IMR-90 (cell line): ENCODE measurements at regions not wholly inside any gene's neighbourhood (a gene's known extent, or its start where the extent isn't known, plus 50 kb on each side); places are given as distances from the start of the nearest gene placed in this dataset.

Source experiments
- ATAC-seq: fragments of 200-7000 bp; cut with Tn5 transposase; 2 replicates; pipeline ENCODE4 v1.9.1; 2020; ENCODE audit warnings: low read depth, mild to moderate bottlenecking, moderate library complexity
- BruUV-seq: library from RNA; stranded (reverse); fragments of 400-500 nt; replicated peaks from 2 replicates; lab custom pipeline; 2021; lab: Mats Ljungman, UMichigan
- CTCF ChIA-PET: fragments of 300-600 bp; formaldehyde crosslinking; extraction: SDS; loops from one replicate; lab custom pipeline; 2021; ENCODE audit warnings: antibody characterized with exemption; lab: Yijun Ruan, JAX
- POLR2A ChIA-PET: fragments of 300-600 bp; sonication (Branson Sonifier 250); formaldehyde crosslinking; loops from one replicate; lab custom pipeline; 2022; ENCODE audit warnings: antibody characterized with exemption; ENCODE audit not compliant: unreplicated experiment; lab: Charles Lee
- DNase-seq: peaks from one replicate; pipeline ENCODE4 v3.0.0; 2013
- H2AFZ ChIP-seq: replicated peaks from 2 replicates; pipeline ENCODE3; 2013; ENCODE audit warnings: low read length, mild to moderate bottlenecking; ENCODE audit not compliant: poor library complexity
- H2AK5ac ChIP-seq: 2 replicates; pipeline ENCODE4 v1.6.1; 2013; ENCODE audit warnings: low read depth, low read length, inconsistent platforms
- H2AK9ac ChIP-seq: replicated peaks from 2 replicates; pipeline ENCODE3; 2013; ENCODE audit warnings: mild to moderate bottlenecking, low read depth, low read length, moderate library complexity; ENCODE audit not compliant: poor library complexity
- H2BK120ac ChIP-seq: 2 replicates; pipeline ENCODE4 v1.6.1; 2013; ENCODE audit warnings: low read depth, low read length, inconsistent platforms
- H2BK15ac ChIP-seq: 3 replicates; pipeline ENCODE4 v1.6.1; 2013; ENCODE audit warnings: low read depth, low read length, inconsistent platforms
- H2BK20ac ChIP-seq: 2 replicates; pipeline ENCODE4 v1.6.1; 2013; ENCODE audit warnings: low read depth, mild to moderate bottlenecking, inconsistent platforms, low read length, moderate library complexity
- H2BK5ac ChIP-seq: 2 replicates; pipeline ENCODE4 v1.6.1; 2013; ENCODE audit warnings: mild to moderate bottlenecking, low read depth, low read length, inconsistent platforms; ENCODE audit not compliant: poor library complexity, severe bottlenecking
- H3K14ac ChIP-seq: replicated peaks from 2 replicates; pipeline ENCODE4 v1.6.1; 2013; ENCODE audit warnings: low read depth, low read length, inconsistent platforms
- H3K18ac ChIP-seq: 2 replicates; pipeline ENCODE4 v1.6.1; 2013; ENCODE audit warnings: low read depth, low read length, control low read depth
- H3K23ac ChIP-seq: 2 replicates; pipeline ENCODE4 v1.6.1; 2013; ENCODE audit warnings: low read depth, low read length, inconsistent platforms
- H3K27ac ChIP-seq: 2 replicates; pipeline ENCODE4 v1.5.1; 2013; ENCODE audit warnings: mild to moderate bottlenecking, control low read depth, low read length; ENCODE audit not compliant: insufficient read depth
- H3K27me3 ChIP-seq: 2 replicates; pipeline ENCODE4 v1.6.1; 2013; ENCODE audit warnings: low read length; ENCODE audit not compliant: control insufficient read depth, insufficient read depth
- H3K36me3 ChIP-seq: 2 replicates; pipeline ENCODE4 v1.6.1; 2013; ENCODE audit warnings: low read length, mixed read lengths; ENCODE audit not compliant: control insufficient read depth, insufficient read depth
- H3K4ac ChIP-seq: 2 replicates; pipeline ENCODE4 v1.6.1; 2013; ENCODE audit warnings: low read depth, low read length, inconsistent platforms
- H3K4me1 ChIP-seq: 2 replicates; pipeline ENCODE4 v1.6.1; 2013; ENCODE audit warnings: low read length, mixed read lengths; ENCODE audit not compliant: control insufficient read depth, insufficient read depth
- H3K4me2 ChIP-seq: 2 replicates; pipeline ENCODE4 v1.6.1; 2013; ENCODE audit warnings: low read depth, mild to moderate bottlenecking, control low read depth, low read length, moderate library complexity
- H3K4me3 ChIP-seq: 2 replicates; pipeline ENCODE4 v1.5.1; 2013; ENCODE audit warnings: low read depth, mild to moderate bottlenecking, control low read depth, low read length, moderate library complexity; ENCODE audit not compliant: insufficient read depth
- H3K56ac ChIP-seq: 2 replicates; pipeline ENCODE4 v1.6.1; 2013; ENCODE audit warnings: low read length, inconsistent platforms; ENCODE audit not compliant: insufficient read depth; ENCODE audit errors: extremely low read depth
- H3K79me1 ChIP-seq, 2 experiments: 2 replicates each; pipeline ENCODE4 v1.6.1; 2013; ENCODE audit warnings: low read length in 2 of 2, inconsistent platforms in 1 of 2, low read depth in 1 of 2
- H3K9ac ChIP-seq: 2 replicates; pipeline ENCODE4 v1.6.1; 2013; ENCODE audit warnings: low read depth, low read length, control low read depth
- H3K9me1 ChIP-seq: 2 replicates; pipeline ENCODE4 v1.6.1; 2013; ENCODE audit warnings: low read length, inconsistent platforms; ENCODE audit not compliant: insufficient read depth
- H3K9me3 ChIP-seq: 2 replicates; pipeline ENCODE4 v1.6.1; 2013; ENCODE audit warnings: low read length; ENCODE audit not compliant: control insufficient read depth, insufficient read depth
- H4K20me1 ChIP-seq: 2 replicates; pipeline ENCODE4 v1.6.1; 2013; ENCODE audit warnings: low read length, inconsistent platforms; ENCODE audit not compliant: insufficient read depth
- H4K5ac ChIP-seq: 2 replicates; pipeline ENCODE4 v1.6.1; 2013; ENCODE audit warnings: mild to moderate bottlenecking, low read depth, low read length, control low read depth
- H4K8ac ChIP-seq, 2 experiments: 2 replicates each; pipeline ENCODE4 v1.6.1; 2013; ENCODE audit warnings: low read depth in 2 of 2, low read length in 2 of 2, control low read depth in 1 of 2, inconsistent platforms in 1 of 2
- H4K91ac ChIP-seq: 2 replicates; pipeline ENCODE4 v1.6.1; 2013; ENCODE audit warnings: low read depth, low read length, inconsistent platforms; ENCODE audit not compliant: insufficient read depth
- CHD1 ChIP-seq: IDR thresholded peaks from 2 replicates; pipeline ENCODE4 v1.6.1; 2012; ENCODE audit warnings: low read depth, low read length, improper control_type of control experiment
- ELK1 ChIP-seq: fragments of 150-350 bp; IDR thresholded peaks from 2 replicates; pipeline ENCODE4 v1.6.1; 2016; ENCODE audit warnings: low read depth, mild to moderate bottlenecking, low read length, moderate library complexity, borderline replicate concordance
- MAFK ChIP-seq: IDR thresholded peaks from 2 replicates; pipeline ENCODE4 v1.6.1; 2012; ENCODE audit warnings: low read depth, low read length, improper control_type of control experiment
- USF2 ChIP-seq: fragments of 150-350 bp; IDR thresholded peaks from 2 replicates; pipeline ENCODE4 v1.6.1; 2017; ENCODE audit warnings: mild to moderate bottlenecking, antibody characterized with exemption, low read length, low read depth
- WGBS, 2 experiments: methylation state at CpG; one replicate each; pipeline versions ENCODE4 v1.1.5 to v1.1.7; 2013; ENCODE audit warnings: missing lambda C conversion rate in 2 of 2; ENCODE audit not compliant: insufficient read length in 1 of 2; ENCODE audit errors: extremely low coverage in 2 of 2; 5-methylcytosine and 5-hydroxymethylcytosine counted together
- dilution Hi-C: fragments of 300-500 bp; cut with HindIII; formaldehyde crosslinking; loops from one replicate; pipeline ENCODE4 v1.14.3; 2018; ENCODE audit warnings: low sequenced_read_pairs; ENCODE audit not compliant: unreplicated experiment
- in situ Hi-C: fragments of 300-500 bp; cut with MboI; formaldehyde crosslinking; loops from 3 replicates; pipeline ENCODE4 v1.14.3; 2019; ENCODE audit warnings: low sequenced_read_pairs, inconsistent platforms, mixed read lengths
- intact Hi-C: fragments of 100-400 bp; cut with micrococcal nuclease; formaldehyde crosslinking; loops from 2 replicates; pipeline ENCODE4 v1.10.0; 2022

- no peak for TF ChIP-seq ELK1
- no peak for TF ChIP-seq CHD1
- no peak for TF ChIP-seq MAFK
- TF ChIP-seq USF2: no peak
- H3K18ac ChIP-seq: no peak overlapping the region
- DNase-seq (no peak), ATAC-seq (no peak)
- no peaks in the 10 kb centered on the region for H3K36me3 ChIP-seq
- no peak overlapping the region for H3K4ac ChIP-seq
- H4K20me1 ChIP-seq: no peaks in the 10 kb centered on the region
- H3K27me3 ChIP-seq: peaks cover 48% of the 10 kb centered on the region
- in situ Hi-C loops (no loop called here), dilution Hi-C loops (no loop called here), intact Hi-C loops (no loop called here)
- H3K9me3 ChIP-seq: no peaks in the 10 kb centered on the region
- H2AK9ac ChIP-seq: no peak overlapping the region
- no peak overlapping the region for H3K56ac ChIP-seq
- H2BK15ac ChIP-seq: no peak overlapping the region
- no peak overlapping the region for H2AK5ac ChIP-seq
- no peak overlapping the region for H2BK120ac ChIP-seq
- no peak overlapping the region for H3K4me2 ChIP-seq
- no peak overlapping the region for H4K91ac ChIP-seq
- CTCF ChIA-PET: interaction anchor here (0.6 kb wide), 1 partner anchor 169 kb away, joined by 3 read pairs; no protein-coding TSS in a partner anchor
- H3K23ac ChIP-seq: no peak overlapping the region
- no peaks in the 10 kb centered on the region for H3K79me1 ChIP-seq
- WGBS, 2 experiments: no CpG with 5 or more reads among the region's 6 CpGs
- H3K27ac ChIP-seq: no peak overlapping the region
- H2AFZ ChIP-seq: no peak overlapping the region
- 0 out of 2 replicates have a peak, but pooled peaks cover 2% of the 10 kb centered on the region for H3K4me1 ChIP-seq
- no peak overlapping the region for H4K8ac ChIP-seq
- no peak overlapping the region for H3K9ac ChIP-seq
- POLR2A ChIA-PET: no interaction called here
- H2BK5ac ChIP-seq: no peak overlapping the region
- H3K14ac ChIP-seq: no peak overlapping the region
- H3K9me1 ChIP-seq: no peaks in the 10 kb centered on the region
- no peak overlapping the region for H2BK20ac ChIP-seq
- H3K4me3 ChIP-seq: no peak overlapping the region
- BruUV-seq: no TSS peak
- no peak overlapping the region for H4K5ac ChIP-seq
Observed at GRCh38 chr11:131194726-131195125, 175.7 kb upstream of the NTM start.
